Fibroblast of lung (primary cell): ENCODE measurements at regions not wholly inside any gene's neighbourhood (a gene's known extent, or its start where the extent isn't known, plus 50 kb on each side); places are given as distances from the start of the nearest gene placed in this dataset.

Experiments used
- CTCF ChIP-seq, 2 donors: IDR thresholded peaks in 1 of 2; conservative IDR thresholded peaks in 1 of 2; 1 replicate in 1 of 2; 2 replicates in 1 of 2; pipeline ENCODE4 v1.5.1; 2011 to 2012; ENCODE audit warnings: low read length in 2 of 2, control low read depth in 1 of 2, inconsistent platforms in 1 of 2, low read depth in 1 of 2, mild to moderate bottlenecking in 1 of 2
- EZH2 ChIP-seq: IDR thresholded peaks from 2 replicates; pipeline ENCODE4 v1.5.1; 2012; ENCODE audit warnings: low read length, control low read depth, mild to moderate bottlenecking; ENCODE audit errors: missing control alignments

GRCh38 chr13:53408847-53409568, 380.4 kb downstream of the OLFM4 start:
- no peak for TF ChIP-seq CTCF (conservative IDR thresholded peaks at IDR 0.05 in 1 of 2, IDR thresholded peaks at IDR 0.05 in 1 of 2; ENCODE audit: low read depth in 1 of 2, low read length in 2 of 2)
- TF ChIP-seq EZH2: no peak
